ENCODE measurements at regions not wholly inside any gene's neighbourhood (a gene's known extent, or its start where the extent isn't known, plus 50 kb on each side); places are given as distances from the start of the nearest gene placed in this dataset.

DNA sequence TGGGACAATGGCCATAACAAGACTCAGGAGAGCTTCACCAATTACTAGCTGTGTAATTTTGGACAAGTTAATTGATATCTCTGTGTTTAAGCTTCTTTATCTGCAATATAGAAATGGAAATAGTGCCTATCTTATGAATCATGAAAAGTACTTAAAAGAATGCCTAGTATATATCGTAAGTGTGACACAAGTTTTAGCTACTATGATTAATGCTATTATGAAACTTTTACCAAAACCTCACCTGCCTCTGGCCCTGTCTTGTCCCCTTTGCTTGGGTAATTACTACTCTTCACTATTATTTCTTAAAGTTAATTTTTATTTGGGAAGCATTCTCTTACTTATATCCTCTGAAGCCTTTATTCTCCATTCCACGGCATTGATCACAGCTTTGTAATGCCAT is 75.0 kb upstream of the NETO1 start:
- TF ChIP-seq EZH2phosphoT487 (IDR thresholded peaks at IDR 0.05; ENCODE audit: low read depth): no peak
- TF ChIP-seq, protein P1, sequence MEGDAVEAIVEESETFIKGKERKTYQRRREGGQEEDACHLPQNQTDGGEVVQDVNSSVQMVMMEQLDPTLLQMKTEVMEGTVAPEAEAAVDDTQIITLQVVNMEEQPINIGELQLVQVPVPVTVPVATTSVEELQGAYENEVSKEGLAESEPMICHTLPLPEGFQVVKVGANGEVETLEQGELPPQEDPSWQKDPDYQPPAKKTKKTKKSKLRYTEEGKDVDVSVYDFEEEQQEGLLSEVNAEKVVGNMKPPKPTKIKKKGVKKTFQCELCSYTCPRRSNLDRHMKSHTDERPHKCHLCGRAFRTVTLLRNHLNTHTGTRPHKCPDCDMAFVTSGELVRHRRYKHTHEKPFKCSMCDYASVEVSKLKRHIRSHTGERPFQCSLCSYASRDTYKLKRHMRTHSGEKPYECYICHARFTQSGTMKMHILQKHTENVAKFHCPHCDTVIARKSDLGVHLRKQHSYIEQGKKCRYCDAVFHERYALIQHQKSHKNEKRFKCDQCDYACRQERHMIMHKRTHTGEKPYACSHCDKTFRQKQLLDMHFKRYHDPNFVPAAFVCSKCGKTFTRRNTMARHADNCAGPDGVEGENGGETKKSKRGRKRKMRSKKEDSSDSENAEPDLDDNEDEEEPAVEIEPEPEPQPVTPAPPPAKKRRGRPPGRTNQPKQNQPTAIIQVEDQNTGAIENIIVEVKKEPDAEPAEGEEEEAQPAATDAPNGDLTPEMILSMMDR (IDR thresholded peaks at IDR 0.05; ENCODE audit: low read depth, low read length): no peak
- Histone ChIP-seq H3K9ac (ENCODE audit: low read length) (no peak overlapping the region), H3K36me3 (replicated peaks; ENCODE audit: low read depth, low read length) (no peaks in the 10 kb centered on the region)

DNA sequence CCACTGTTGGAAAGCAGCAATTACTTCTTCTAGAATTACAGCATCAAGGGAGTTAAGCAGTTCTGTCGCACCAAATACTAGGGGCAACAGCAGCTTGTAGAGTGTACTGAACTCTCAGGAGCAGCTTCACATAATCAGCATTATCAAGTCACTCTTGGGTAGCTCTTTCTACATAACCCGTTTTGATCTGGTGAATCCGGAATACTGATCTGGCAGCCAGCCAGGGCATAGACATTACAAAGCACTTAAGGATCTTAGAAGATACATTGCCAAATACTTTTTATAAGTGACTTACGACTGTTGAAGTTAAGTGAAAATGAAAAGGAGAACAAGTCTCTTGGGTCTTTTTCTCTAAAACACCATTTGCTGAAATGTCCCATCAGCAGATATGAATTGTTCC is 73.2 kb upstream of the NETO1 start:
- H3K4me3 ChIP-seq (ENCODE audit: low read length): no peak overlapping the region
- H3K9me3 ChIP-seq (ENCODE audit: insufficient read depth, low read length): no peaks in the 10 kb centered on the region
- no peak overlapping the region for H3K9ac ChIP-seq (ENCODE audit: low read length)
- H3K27me3 ChIP-seq (ENCODE audit: low read depth, low read length): no peaks in the 10 kb centered on the region
- no peaks in the 10 kb centered on the region for H3K79me2 ChIP-seq (ENCODE audit: low read length)
- H4K20me1 ChIP-seq (ENCODE audit: insufficient read depth, low read length): no peaks in the 10 kb centered on the region
- no peak for TF ChIP-seq EZH2phosphoT487 (IDR thresholded peaks at IDR 0.05; ENCODE audit: low read depth)
- TF ChIP-seq, protein P1 (IDR thresholded peaks at IDR 0.05; ENCODE audit: low read depth, low read length): no peak
- H3K27ac ChIP-seq (ENCODE audit: low read length): no peak overlapping the region
- H3K4me2 ChIP-seq (ENCODE audit: low read length): no peak overlapping the region
- H2AFZ ChIP-seq (ENCODE audit: low read depth, low read length): no peak overlapping the region
- H3K36me3 ChIP-seq (replicated peaks; ENCODE audit: low read depth, low read length): no peaks in the 10 kb centered on the region
- H3K4me1 ChIP-seq (ENCODE audit: low read length): no peaks in the 10 kb centered on the region

More for the DNA sequence above, 75.0 kb upstream of the NETO1 start:
- H3K27me3 ChIP-seq (ENCODE audit: low read depth, low read length): no peaks in the 10 kb centered on the region
- H3K79me2 ChIP-seq (ENCODE audit: low read length): no peaks in the 10 kb centered on the region
- no peak overlapping the region for H2AFZ ChIP-seq (ENCODE audit: low read depth, low read length)
- H3K4me2 ChIP-seq (ENCODE audit: low read length): no peak overlapping the region
- no peaks in the 10 kb centered on the region for H3K9me3 ChIP-seq (ENCODE audit: insufficient read depth, low read length)
- no peak overlapping the region for H3K27ac ChIP-seq (ENCODE audit: low read length)
- H4K20me1 ChIP-seq (ENCODE audit: insufficient read depth, low read length): no peaks in the 10 kb centered on the region
- H3K4me3 ChIP-seq (ENCODE audit: low read length): no peak overlapping the region
- peaks cover 4% of the 10 kb centered on the region for H3K4me1 ChIP-seq (ENCODE audit: low read length)

DNA sequence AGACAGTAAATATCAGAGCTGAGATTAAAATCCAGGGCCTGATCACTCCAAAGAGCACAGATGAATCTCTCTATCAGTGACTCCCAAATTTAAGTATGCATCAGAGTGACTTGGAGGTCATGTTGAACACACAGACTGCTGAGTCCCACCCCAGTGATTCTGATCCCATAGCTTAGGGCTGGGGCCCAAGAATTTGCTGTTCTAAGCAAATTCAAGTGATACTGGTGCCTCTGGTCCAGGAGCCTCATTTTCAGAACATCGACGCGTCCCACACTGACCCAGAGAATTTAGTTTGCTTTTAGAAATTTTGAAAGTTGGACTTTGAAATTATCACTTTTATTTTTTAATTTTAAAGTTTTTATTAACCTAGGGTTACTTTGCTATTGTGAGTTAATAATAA is 72.7 kb upstream of the NETO1 start:
- TF ChIP-seq EZH2phosphoT487 (IDR thresholded peaks at IDR 0.05; ENCODE audit: low read depth): no peak
- no peaks in the 10 kb centered on the region for H4K20me1 ChIP-seq (ENCODE audit: insufficient read depth, low read length)
- no peaks in the 10 kb centered on the region for H3K4me1 ChIP-seq (ENCODE audit: low read length)
- H3K27ac ChIP-seq (ENCODE audit: low read length): no peak overlapping the region
- no peaks in the 10 kb centered on the region for H3K36me3 ChIP-seq (replicated peaks; ENCODE audit: low read depth, low read length)
- no peaks in the 10 kb centered on the region for H3K9me3 ChIP-seq (ENCODE audit: insufficient read depth, low read length)
- H3K4me3 ChIP-seq (ENCODE audit: low read length): no peak overlapping the region
- H2AFZ ChIP-seq (ENCODE audit: low read depth, low read length): no peak overlapping the region
- no peaks in the 10 kb centered on the region for H3K79me2 ChIP-seq (ENCODE audit: low read length)
- no peak overlapping the region for H3K4me2 ChIP-seq (ENCODE audit: low read length)
- H3K27me3 ChIP-seq (ENCODE audit: low read depth, low read length): no peaks in the 10 kb centered on the region
- H3K9ac ChIP-seq (ENCODE audit: low read length): no peak overlapping the region

DNA sequence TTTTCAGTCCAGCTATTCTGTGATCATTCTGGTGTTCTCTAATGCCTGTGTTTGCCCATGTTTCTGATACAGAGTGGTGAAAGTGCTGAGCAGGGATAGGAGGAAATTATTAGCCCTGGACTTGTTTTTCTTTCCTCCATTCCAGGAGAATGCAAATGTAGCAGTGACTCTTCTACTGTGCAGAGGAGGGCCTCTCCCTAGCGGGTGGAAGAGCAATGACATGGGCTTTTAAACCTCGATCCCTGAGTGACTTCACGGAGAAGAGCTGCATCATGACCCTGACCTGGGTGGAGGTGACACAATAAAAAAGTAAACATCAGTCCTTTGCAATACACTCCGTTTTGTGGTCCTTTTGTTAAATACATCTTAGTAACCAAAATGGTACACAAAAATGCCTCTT is 68.0 kb upstream of the NETO1 start:
- Histone ChIP-seq H4K20me1 (ENCODE audit: insufficient read depth, low read length) (no peaks in the 10 kb centered on the region), H3K79me2 (ENCODE audit: low read length) (no peaks in the 10 kb centered on the region), H3K4me3 (ENCODE audit: low read length) (no peak overlapping the region), H3K36me3 (replicated peaks; ENCODE audit: low read depth, low read length) (no peaks in the 10 kb centered on the region), H3K4me2 (ENCODE audit: low read length) (no peak overlapping the region), H3K9me3 (ENCODE audit: insufficient read depth, low read length) (no peaks in the 10 kb centered on the region), H3K4me1 (ENCODE audit: low read length) (no peaks in the 10 kb centered on the region), H2AFZ (ENCODE audit: low read depth, low read length) (peak overlapping the region; percentile 31; the same call in 1 of the 2 replicates), H3K27ac (ENCODE audit: low read length) (no peak overlapping the region), H3K9ac (ENCODE audit: low read length) (no peak overlapping the region), H3K27me3 (ENCODE audit: low read depth, low read length) (no peaks in the 10 kb centered on the region)
- no peak for TF ChIP-seq EZH2phosphoT487 (IDR thresholded peaks at IDR 0.05; ENCODE audit: low read depth)
- TF ChIP-seq, protein P1 (IDR thresholded peaks at IDR 0.05; ENCODE audit: low read depth, low read length): no peak

DNA sequence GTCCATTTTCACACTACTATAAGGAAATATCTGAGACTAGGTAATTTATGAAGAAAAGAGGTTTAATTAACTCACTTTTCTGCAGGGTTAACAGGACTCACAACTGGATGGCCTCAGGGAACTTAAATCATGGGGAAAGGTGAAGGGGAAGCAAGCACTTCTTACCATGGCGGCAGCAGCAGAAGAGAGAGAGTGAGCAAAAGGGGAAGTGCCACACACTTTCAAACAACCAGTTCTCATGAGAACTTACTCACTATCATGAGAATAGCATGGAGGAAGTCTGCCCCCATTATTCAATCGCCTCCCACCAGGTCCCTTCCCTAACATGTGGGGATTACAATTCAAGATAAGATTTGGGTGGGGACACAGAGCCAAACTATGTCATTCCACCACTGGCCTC is 55.1 kb upstream of the NETO1 start:
- TF ChIP-seq, protein P1 (IDR thresholded peaks at IDR 0.05; ENCODE audit: low read depth, low read length): no peak
- TF ChIP-seq EZH2phosphoT487 (IDR thresholded peaks at IDR 0.05; ENCODE audit: low read depth): no peak
- no peak overlapping the region for H2AFZ ChIP-seq (ENCODE audit: low read depth, low read length)
- no peaks in the 10 kb centered on the region for H3K4me1 ChIP-seq (ENCODE audit: low read length)
- H3K4me2 ChIP-seq (ENCODE audit: low read length): no peak overlapping the region
- peaks cover 9% of the 10 kb centered on the region for H3K9me3 ChIP-seq (ENCODE audit: insufficient read depth, low read length)
- no peaks in the 10 kb centered on the region for H3K79me2 ChIP-seq (ENCODE audit: low read length)
- H3K4me3 ChIP-seq (ENCODE audit: low read length): no peak overlapping the region
- no peaks in the 10 kb centered on the region for H3K36me3 ChIP-seq (replicated peaks; ENCODE audit: low read depth, low read length)
- no peak overlapping the region for H3K9ac ChIP-seq (ENCODE audit: low read length)
- no peaks in the 10 kb centered on the region for H4K20me1 ChIP-seq (ENCODE audit: insufficient read depth, low read length)
- no peak overlapping the region for H3K27ac ChIP-seq (ENCODE audit: low read length)
- no peaks in the 10 kb centered on the region for H3K27me3 ChIP-seq (ENCODE audit: low read depth, low read length)

Measured in OCI-LY3 (cell line).